ENCODE measurements at regions not wholly inside any gene's neighbourhood (a gene's known extent, or its start where the extent isn't known, plus 50 kb on each side); places are given as distances from the start of the nearest gene placed in this dataset.

DNA sequence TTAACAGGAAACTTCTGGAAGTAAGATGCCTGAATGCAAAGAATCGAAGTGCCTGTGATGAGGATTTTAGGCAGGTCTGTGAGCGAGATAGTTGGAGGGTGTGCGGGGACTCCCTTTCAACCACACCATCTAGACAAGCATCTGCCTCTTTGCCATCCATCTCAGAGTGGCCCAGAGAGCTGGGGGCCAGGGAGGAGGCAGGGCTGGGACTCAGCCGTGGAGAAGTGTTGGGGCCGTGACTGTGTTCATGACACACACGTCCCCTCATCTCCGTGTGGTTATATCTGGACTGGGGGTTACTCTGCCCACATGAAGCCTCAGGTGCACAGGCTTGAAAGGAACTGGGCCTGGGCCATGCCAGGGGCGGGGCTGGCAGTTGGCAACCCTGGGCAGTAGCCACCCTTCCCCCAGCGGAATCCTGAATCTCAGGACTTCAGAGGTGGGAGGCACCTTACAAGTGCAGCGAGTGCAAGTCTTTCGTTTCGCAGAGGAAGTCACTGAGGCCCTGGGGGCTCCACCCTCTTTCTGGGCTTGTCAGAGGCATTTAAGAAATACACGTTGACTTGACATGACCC lies 112.5 kb downstream of the SLC4A3 start:
- no CpG with 5 or more reads among the region's 13 CpGs for WGBS (ENCODE audit: extremely low coverage, insufficient read length, low lambda C conversion rate)
- H2AFZ ChIP-seq (ENCODE audit: low read length), result no peak overlapping the region

More for the DNA sequence above, 112.5 kb downstream of the SLC4A3 start:
- Histone ChIP-seq H3K23ac (ENCODE audit: insufficient read length, low read depth, low read length) (no peak overlapping the region), H3K9me3 (ENCODE audit: control insufficient read depth, low read depth, low read length) (no peaks in the 10 kb centered on the region), H2BK12ac (ENCODE audit: insufficient read length, low read depth, low read length) (no peak overlapping the region), H3K4me2 (ENCODE audit: insufficient read depth, insufficient read length, low read length) (no peak overlapping the region), H3K9ac (ENCODE audit: extremely low read depth, insufficient read length, low read length) (no peak overlapping the region), H3K79me1 (ENCODE audit: insufficient read depth, low read depth, low read length, poor library complexity, severe bottlenecking) (no peaks in the 10 kb centered on the region), H2BK120ac (ENCODE audit: low read depth, low read length, poor library complexity, severe bottlenecking) (no peak overlapping the region), H3K4ac (ENCODE audit: low read depth, low read length) (no peak overlapping the region), H2BK15ac (ENCODE audit: low read depth, low read length) (no peak overlapping the region), H2BK5ac (ENCODE audit: insufficient read length, low read length) (no peak overlapping the region), H2BK20ac (ENCODE audit: low read depth, low read length, poor library complexity, severe bottlenecking) (no peak overlapping the region), H3K4me1 (ENCODE audit: insufficient read depth, low read length) (0 out of 2 replicates have a peak, but pooled peaks cover 1% of the 10 kb centered on the region), H3K23me2 (ENCODE audit: insufficient read length, low read depth, low read length, poor library complexity, severe bottlenecking) (no peaks in the 10 kb centered on the region), H3K27ac (ENCODE audit: insufficient read length, low read depth, low read length) (no peak overlapping the region), H4K8ac (replicated peaks; ENCODE audit: insufficient read length, low read depth, low read length) (no peak overlapping the region), H4K5ac (ENCODE audit: insufficient read length, low read depth, low read length) (no peak overlapping the region), H3K14ac (ENCODE audit: insufficient read depth, low read length) (no peak overlapping the region), H3K27me3 (ENCODE audit: insufficient read depth, low read length) (no peaks in the 10 kb centered on the region), H3T11ph (ENCODE audit: low read length) (no peak overlapping the region), H3K79me2 (ENCODE audit: insufficient read depth, low read length) (no peaks in the 10 kb centered on the region), H4K91ac (ENCODE audit: insufficient read length, low read depth, low read length) (no peak overlapping the region), H2AK5ac (ENCODE audit: insufficient read length, low read length) (no peak overlapping the region), H3K18ac (ENCODE audit: insufficient read length, low read depth, low read length) (no peak overlapping the region), H3K56ac (ENCODE audit: insufficient read length, low read depth, low read length) (no peak overlapping the region), H4K20me1 (ENCODE audit: control insufficient read depth, insufficient read depth, insufficient read length) (no peaks in the 10 kb centered on the region)
- no peak overlapping the region for H3K4me3 Mint-ChIP-seq
- no peaks in the 10 kb centered on the region for H3K36me3 Mint-ChIP-seq (ENCODE audit: insufficient read depth in 1 of 3, low read depth in 3 of 3)
- H3K27ac Mint-ChIP-seq, result no peak overlapping the region
- no peak for DNase-seq
- H3K9me3 Mint-ChIP-seq, result no peaks in the 10 kb centered on the region
- H3K4me1 Mint-ChIP-seq, result peaks cover 16 to 19% of the 10 kb centered on the region in 2 experiments
- TF ChIP-seq, protein P1, sequence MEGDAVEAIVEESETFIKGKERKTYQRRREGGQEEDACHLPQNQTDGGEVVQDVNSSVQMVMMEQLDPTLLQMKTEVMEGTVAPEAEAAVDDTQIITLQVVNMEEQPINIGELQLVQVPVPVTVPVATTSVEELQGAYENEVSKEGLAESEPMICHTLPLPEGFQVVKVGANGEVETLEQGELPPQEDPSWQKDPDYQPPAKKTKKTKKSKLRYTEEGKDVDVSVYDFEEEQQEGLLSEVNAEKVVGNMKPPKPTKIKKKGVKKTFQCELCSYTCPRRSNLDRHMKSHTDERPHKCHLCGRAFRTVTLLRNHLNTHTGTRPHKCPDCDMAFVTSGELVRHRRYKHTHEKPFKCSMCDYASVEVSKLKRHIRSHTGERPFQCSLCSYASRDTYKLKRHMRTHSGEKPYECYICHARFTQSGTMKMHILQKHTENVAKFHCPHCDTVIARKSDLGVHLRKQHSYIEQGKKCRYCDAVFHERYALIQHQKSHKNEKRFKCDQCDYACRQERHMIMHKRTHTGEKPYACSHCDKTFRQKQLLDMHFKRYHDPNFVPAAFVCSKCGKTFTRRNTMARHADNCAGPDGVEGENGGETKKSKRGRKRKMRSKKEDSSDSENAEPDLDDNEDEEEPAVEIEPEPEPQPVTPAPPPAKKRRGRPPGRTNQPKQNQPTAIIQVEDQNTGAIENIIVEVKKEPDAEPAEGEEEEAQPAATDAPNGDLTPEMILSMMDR (conservative IDR thresholded peaks at IDR 0.05), result no peak
- no peaks in the 10 kb centered on the region for H3K27me3 Mint-ChIP-seq (ENCODE audit: low read depth)
